MG63 (cell line): ENCODE measurements at regions not wholly inside any gene's neighbourhood (a gene's known extent, or its start where the extent isn't known, plus 50 kb on each side); places are given as distances from the start of the nearest gene placed in this dataset.

Experiments used
- DNase-seq: peaks from one replicate; pipeline ENCODE4 v3.0.0-alpha.2; 2020
- H3K27me3 ChIP-seq: fragments of 250-450 bp; sonication (Bioruptor Pico); 2 replicates; pipeline ENCODE4 v1.5.1; 2020; ENCODE audit warnings: mild to moderate bottlenecking, moderate library complexity
- H3K36me3 ChIP-seq: fragments of 250-450 bp; sonication (Bioruptor Pico); 2 replicates; pipeline ENCODE4 v1.5.1; 2020; ENCODE audit warnings: mild to moderate bottlenecking, moderate library complexity
- H3K4me3 ChIP-seq: fragments of 250-450 bp; sonication (Bioruptor Pico); 2 replicates; pipeline ENCODE4 v1.5.1; 2020; ENCODE audit warnings: mild to moderate bottlenecking, moderate library complexity
- H3K9me3 ChIP-seq: fragments of 250-450 bp; sonication (Bioruptor Pico); 2 replicates; pipeline ENCODE4 v1.5.1; 2020; ENCODE audit warnings: mild to moderate bottlenecking, moderate library complexity

GRCh38 chr5:8316608-8317280 is 447.8 kb downstream of the MTRR start:
- Histone ChIP-seq H3K4me3 (no peak overlapping the region), H3K9me3 (no peaks in the 10 kb centered on the region), H3K27me3 (no peaks in the 10 kb centered on the region), H3K36me3 (no peaks in the 10 kb centered on the region)
- no peak for DNase-seq

- no peaks in the 10 kb centered on the region for H3K9me3 ChIP-seq
- H3K36me3 ChIP-seq, result no peaks in the 10 kb centered on the region
- H3K27me3 ChIP-seq, result no peaks in the 10 kb centered on the region
- no peak for DNase-seq
- H3K4me3 ChIP-seq, result no peak overlapping the region
These were observed 448.4 kb downstream of the MTRR start for GRCh38 chr5:8317335-8317734.

GRCh38 chr5:8320244-8320643 is 451.3 kb downstream of the MTRR start:
- DNase-seq, result no peak
- Histone ChIP-seq H3K4me3 (no peak overlapping the region), H3K36me3 (no peaks in the 10 kb centered on the region), H3K27me3 (peaks cover 6% of the 10 kb centered on the region; the same call in 1 of the 2 replicates), H3K9me3 (no peaks in the 10 kb centered on the region)

GRCh38 chr5:8321272-8321671 is 452.3 kb downstream of the MTRR start:
- H3K4me3 ChIP-seq, result no peak overlapping the region
- no peaks in the 10 kb centered on the region for H3K36me3 ChIP-seq
- H3K27me3 ChIP-seq, result peaks cover 6% of the 10 kb centered on the region; the same call in 1 of the 2 replicates
- no peak for DNase-seq
- H3K9me3 ChIP-seq, result no peaks in the 10 kb centered on the region

- no peak for DNase-seq
- H3K36me3 ChIP-seq, result no peaks in the 10 kb centered on the region
- peaks cover 6% of the 10 kb centered on the region; the same call in 1 of the 2 replicates for H3K27me3 ChIP-seq
- H3K4me3 ChIP-seq, result no peak overlapping the region
- H3K9me3 ChIP-seq, result no peaks in the 10 kb centered on the region
These were observed 453.5 kb downstream of the MTRR start for GRCh38 chr5:8322484-8322883.

GRCh38 chr5:8327016-8327415 is 458.1 kb downstream of the MTRR start:
- no peak overlapping the region for H3K4me3 ChIP-seq
- H3K27me3 ChIP-seq, result peaks cover 10% of the 10 kb centered on the region
- DNase-seq, result no peak
- no peaks in the 10 kb centered on the region for H3K36me3 ChIP-seq
- no peaks in the 10 kb centered on the region for H3K9me3 ChIP-seq

- no peak overlapping the region for H3K4me3 ChIP-seq
- H3K9me3 ChIP-seq, result no peaks in the 10 kb centered on the region
- DNase-seq, result no peak
- H3K36me3 ChIP-seq, result no peaks in the 10 kb centered on the region
- H3K27me3 ChIP-seq, result peaks cover 4% of the 10 kb centered on the region
These were observed 460.8 kb downstream of the MTRR start for GRCh38 chr5:8329773-8330172.

- no peak overlapping the region for H3K4me3 ChIP-seq
- H3K36me3 ChIP-seq, result no peaks in the 10 kb centered on the region
- DNase-seq, result no peak
- no peaks in the 10 kb centered on the region for H3K9me3 ChIP-seq
- peaks cover 4% of the 10 kb centered on the region; the same call in 1 of the 2 replicates for H3K27me3 ChIP-seq
These were observed 463.9 kb downstream of the MTRR start for GRCh38 chr5:8332666-8333445.

- peaks cover 4% of the 10 kb centered on the region; the same call in 1 of the 2 replicates for H3K27me3 ChIP-seq
- DNase-seq, result no peak
- H3K36me3 ChIP-seq, result no peaks in the 10 kb centered on the region
- H3K4me3 ChIP-seq, result no peak overlapping the region
- H3K9me3 ChIP-seq, result no peaks in the 10 kb centered on the region
These were observed 464.5 kb downstream of the MTRR start for GRCh38 chr5:8333485-8333884.

GRCh38 chr5:8333977-8334376 is 465.0 kb downstream of the MTRR start:
- H3K27me3 ChIP-seq, result peaks cover 4% of the 10 kb centered on the region; the same call in 1 of the 2 replicates
- no peaks in the 10 kb centered on the region for H3K36me3 ChIP-seq
- DNase-seq, result no peak
- no peak overlapping the region for H3K4me3 ChIP-seq
- H3K9me3 ChIP-seq, result no peaks in the 10 kb centered on the region

GRCh38 chr5:8340261-8340660 is 471.3 kb downstream of the MTRR start:
- Histone ChIP-seq H3K9me3 (peaks cover 3% of the 10 kb centered on the region; the same call in 1 of the 2 replicates), H3K27me3 (peaks cover 2% of the 10 kb centered on the region; the same call in 1 of the 2 replicates), H3K4me3 (no peak overlapping the region), H3K36me3 (no peaks in the 10 kb centered on the region)
- no peak for DNase-seq

- H3K27me3 ChIP-seq, result peaks cover 2% of the 10 kb centered on the region; the same call in 1 of the 2 replicates
- no peak overlapping the region for H3K4me3 ChIP-seq
- H3K9me3 ChIP-seq, result peaks cover 3% of the 10 kb centered on the region; the same call in 1 of the 2 replicates
- no peaks in the 10 kb centered on the region for H3K36me3 ChIP-seq
- DNase-seq, result no peak
These were observed 471.9 kb downstream of the MTRR start for GRCh38 chr5:8340739-8341344.

- Histone ChIP-seq H3K36me3 (no peaks in the 10 kb centered on the region), H3K4me3 (no peak overlapping the region), H3K27me3 (0 out of 2 replicates have a peak, but pooled peaks cover 2% of the 10 kb centered on the region), H3K9me3 (peaks cover 3% of the 10 kb centered on the region; the same call in 1 of the 2 replicates)
- DNase-seq, result no peak
These were observed 472.5 kb downstream of the MTRR start for GRCh38 chr5:8341406-8341805.

GRCh38 chr5:8347984-8348383 is 479.0 kb downstream of the MTRR start:
- DNase-seq, result no peak
- H3K27me3 ChIP-seq, result no peaks in the 10 kb centered on the region; the same call in none of the 2 replicates
- H3K9me3 ChIP-seq, result no peaks in the 10 kb centered on the region
- no peak overlapping the region for H3K4me3 ChIP-seq
- no peaks in the 10 kb centered on the region for H3K36me3 ChIP-seq

GRCh38 chr5:8349855-8350254 is 480.9 kb downstream of the MTRR start:
- Histone ChIP-seq H3K9me3 (no peaks in the 10 kb centered on the region), H3K36me3 (no peaks in the 10 kb centered on the region), H3K27me3 (no peaks in the 10 kb centered on the region; the same call in none of the 2 replicates), H3K4me3 (no peak overlapping the region)
- DNase-seq, result no peak

- no peak for DNase-seq
These were observed 481.8 kb downstream of the MTRR start for GRCh38 chr5:8350644-8351339.

GRCh38 chr5:8355981-8356380 is 487.0 kb downstream of the MTRR start:
- Histone ChIP-seq H3K36me3 (no peaks in the 10 kb centered on the region), H3K9me3 (no peaks in the 10 kb centered on the region), H3K27me3 (no peaks in the 10 kb centered on the region; the same call in 1 of the 2 replicates), H3K4me3 (no peak overlapping the region)
- no peak for DNase-seq

More at GRCh38 chr5:8350644-8351339, 481.8 kb downstream of the MTRR start:
- Histone ChIP-seq H3K4me3 (no peak overlapping the region), H3K36me3 (no peaks in the 10 kb centered on the region), H3K27me3 (no peaks in the 10 kb centered on the region; the same call in none of the 2 replicates), H3K9me3 (no peaks in the 10 kb centered on the region)
